Panc1 (cell line): ENCODE measurements at regions not wholly inside any gene's neighbourhood (a gene's known extent, or its start where the extent isn't known, plus 50 kb on each side); places are given as distances from the start of the nearest gene placed in this dataset.

Experiments used
- POLR2AphosphoS5 ChIP-seq: IDR thresholded peaks from 2 replicates; pipeline ENCODE4 v1.6.1; 2012; ENCODE audit warnings: mild to moderate bottlenecking, low read depth, low read length, moderate library complexity
- SIN3A ChIP-seq: IDR thresholded peaks from 2 replicates; pipeline ENCODE4 v1.6.1; 2012; ENCODE audit warnings: low read depth, mild to moderate bottlenecking, low read length, moderate library complexity, borderline replicate concordance; ENCODE audit not compliant: insufficient read depth
- TCF7L2 ChIP-seq: IDR thresholded peaks from 2 replicates; pipeline ENCODE4 v1.6.1; 2011; ENCODE audit warnings: mild to moderate bottlenecking, low read depth, low read length, inconsistent platforms
- TF ChIP-seq, protein P1 (sequence below): fragments of 450-650 bp; IDR thresholded peaks from 2 replicates; pipeline ENCODE4 v1.5.1; 2017; ENCODE audit warnings: mild to moderate bottlenecking

DNA sequence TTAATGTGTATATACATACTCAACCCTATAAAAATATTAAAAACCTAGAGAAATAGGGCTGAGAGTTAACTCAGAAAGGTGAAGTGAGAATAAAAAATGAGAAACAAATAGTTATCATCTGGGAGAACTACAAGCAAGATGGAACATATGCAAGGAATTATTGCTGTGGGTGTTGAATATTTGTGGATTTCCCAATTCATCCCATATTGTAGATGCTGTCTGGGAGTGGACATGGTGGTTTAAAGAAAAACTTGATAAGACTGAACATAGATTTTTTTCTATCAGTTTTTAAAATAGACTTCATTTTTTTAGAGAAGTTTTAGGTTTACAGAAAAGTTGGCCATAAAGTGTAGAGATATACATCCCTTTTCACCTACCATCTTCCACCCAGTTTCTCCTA is 263.5 kb downstream of the SPATA31D1 start:
- TF ChIP-seq, protein P1, sequence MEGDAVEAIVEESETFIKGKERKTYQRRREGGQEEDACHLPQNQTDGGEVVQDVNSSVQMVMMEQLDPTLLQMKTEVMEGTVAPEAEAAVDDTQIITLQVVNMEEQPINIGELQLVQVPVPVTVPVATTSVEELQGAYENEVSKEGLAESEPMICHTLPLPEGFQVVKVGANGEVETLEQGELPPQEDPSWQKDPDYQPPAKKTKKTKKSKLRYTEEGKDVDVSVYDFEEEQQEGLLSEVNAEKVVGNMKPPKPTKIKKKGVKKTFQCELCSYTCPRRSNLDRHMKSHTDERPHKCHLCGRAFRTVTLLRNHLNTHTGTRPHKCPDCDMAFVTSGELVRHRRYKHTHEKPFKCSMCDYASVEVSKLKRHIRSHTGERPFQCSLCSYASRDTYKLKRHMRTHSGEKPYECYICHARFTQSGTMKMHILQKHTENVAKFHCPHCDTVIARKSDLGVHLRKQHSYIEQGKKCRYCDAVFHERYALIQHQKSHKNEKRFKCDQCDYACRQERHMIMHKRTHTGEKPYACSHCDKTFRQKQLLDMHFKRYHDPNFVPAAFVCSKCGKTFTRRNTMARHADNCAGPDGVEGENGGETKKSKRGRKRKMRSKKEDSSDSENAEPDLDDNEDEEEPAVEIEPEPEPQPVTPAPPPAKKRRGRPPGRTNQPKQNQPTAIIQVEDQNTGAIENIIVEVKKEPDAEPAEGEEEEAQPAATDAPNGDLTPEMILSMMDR, result no peak
- TF ChIP-seq TCF7L2 (no peak), POLR2AphosphoS5 (no peak), SIN3A (no peak)
